Sigmoid colon (tissue), 4 donors: ENCODE measurements at regions not wholly inside any gene's neighbourhood (a gene's known extent, or its start where the extent isn't known, plus 50 kb on each side); places are given as distances from the start of the nearest gene placed in this dataset.
"Not testable (repeated sequence)": the region's sequence is repeated elsewhere in the genome, so short reads cannot be mapped to it uniquely, and the experiment has no call there.

Source experiments
- EP300 ChIP-seq, 4 donors: sonication (generic); formaldehyde crosslinking; IDR thresholded peaks; one replicate each; pipeline ENCODE4 v1.6.1; 2017; ENCODE audit warnings: antibody characterized with exemption in 4 of 4
- POLR2A ChIP-seq, 2 donors: fragments of 450-650 bp; IDR thresholded peaks; one replicate each; pipeline ENCODE4 v1.6.1; 2016; ENCODE audit warnings: antibody characterized with exemption in 2 of 2, mild to moderate bottlenecking in 2 of 2, moderate library complexity in 2 of 2
- POLR2AphosphoS5 ChIP-seq, 4 donors: sonication (generic); formaldehyde crosslinking; IDR thresholded peaks; one replicate each; pipeline ENCODE4 v1.6.1; 2017; ENCODE audit warnings: antibody characterized with exemption in 4 of 4
- TF ChIP-seq, protein P1 (sequence below), 4 experiments: fragments of 450-650 bp in 3 of 4; fragments of 200-600 bp in 1 of 4; IDR thresholded peaks; one replicate each; pipeline ENCODE4 v1.5.1; 2016 to 2019; ENCODE audit warnings: antibody characterized with exemption in 4 of 4, mild to moderate bottlenecking in 3 of 4, moderate library complexity in 2 of 4

DNA sequence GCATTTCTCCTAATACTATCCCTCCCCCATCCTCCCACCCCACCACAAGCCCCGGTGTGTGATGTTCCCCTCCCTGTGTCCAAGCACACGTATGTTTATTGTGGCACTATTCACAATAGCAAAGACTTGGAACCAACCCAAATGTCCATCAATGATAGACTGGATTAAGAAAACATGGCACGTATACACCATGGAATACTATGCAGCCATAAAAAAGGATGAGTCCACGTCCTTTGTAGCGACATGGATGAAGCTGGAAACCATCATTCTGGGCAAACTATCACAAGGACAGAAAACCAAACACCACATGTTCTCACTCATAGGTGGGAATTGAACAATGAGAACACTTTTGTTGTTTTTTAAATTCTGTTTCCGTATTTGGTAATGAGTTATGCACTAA, 2294.6 kb upstream of the AGA start:
- TF ChIP-seq, protein P1, sequence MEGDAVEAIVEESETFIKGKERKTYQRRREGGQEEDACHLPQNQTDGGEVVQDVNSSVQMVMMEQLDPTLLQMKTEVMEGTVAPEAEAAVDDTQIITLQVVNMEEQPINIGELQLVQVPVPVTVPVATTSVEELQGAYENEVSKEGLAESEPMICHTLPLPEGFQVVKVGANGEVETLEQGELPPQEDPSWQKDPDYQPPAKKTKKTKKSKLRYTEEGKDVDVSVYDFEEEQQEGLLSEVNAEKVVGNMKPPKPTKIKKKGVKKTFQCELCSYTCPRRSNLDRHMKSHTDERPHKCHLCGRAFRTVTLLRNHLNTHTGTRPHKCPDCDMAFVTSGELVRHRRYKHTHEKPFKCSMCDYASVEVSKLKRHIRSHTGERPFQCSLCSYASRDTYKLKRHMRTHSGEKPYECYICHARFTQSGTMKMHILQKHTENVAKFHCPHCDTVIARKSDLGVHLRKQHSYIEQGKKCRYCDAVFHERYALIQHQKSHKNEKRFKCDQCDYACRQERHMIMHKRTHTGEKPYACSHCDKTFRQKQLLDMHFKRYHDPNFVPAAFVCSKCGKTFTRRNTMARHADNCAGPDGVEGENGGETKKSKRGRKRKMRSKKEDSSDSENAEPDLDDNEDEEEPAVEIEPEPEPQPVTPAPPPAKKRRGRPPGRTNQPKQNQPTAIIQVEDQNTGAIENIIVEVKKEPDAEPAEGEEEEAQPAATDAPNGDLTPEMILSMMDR (IDR thresholded peaks at IDR 0.05) = not testable (repeated sequence)
- not testable (repeated sequence) for TF ChIP-seq POLR2A, POLR2AphosphoS5, EP300 (IDR thresholded peaks at IDR 0.05)
